ENCODE measurements at regions not wholly inside any gene's neighbourhood (a gene's known extent, or its start where the extent isn't known, plus 50 kb on each side); places are given as distances from the start of the nearest gene placed in this dataset.

GRCh38 chr7:110336423-110336822 is 754.5 kb upstream of the LRRN3 start:
- DNase-seq, result no peak

GRCh38 chr7:110337646-110338045 is 753.3 kb upstream of the LRRN3 start:
- no peak for DNase-seq

- no peak for DNase-seq
These were observed 743.8 kb upstream of the LRRN3 start for GRCh38 chr7:110347081-110347480.

DNA sequence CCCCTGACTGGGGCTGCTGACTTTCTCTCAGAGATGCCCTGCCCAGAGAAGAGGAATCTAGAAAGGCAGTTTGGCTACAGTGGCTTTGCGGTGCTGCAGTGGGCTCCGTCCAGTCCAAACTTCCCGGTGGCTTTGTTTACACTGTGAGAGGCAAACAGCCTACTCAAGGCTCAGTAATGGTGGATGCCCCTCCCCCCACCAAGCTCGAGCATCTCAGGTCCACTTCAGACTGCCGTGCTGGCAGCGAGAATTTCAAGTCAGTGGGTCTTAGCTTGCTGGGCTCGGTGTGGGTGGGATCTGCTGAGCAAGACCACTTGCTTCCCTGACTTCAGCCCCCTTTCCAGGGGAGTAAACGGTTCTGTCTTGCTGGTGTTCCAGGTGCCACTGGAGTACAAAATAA is 734.5 kb upstream of the LRRN3 start:
- DNase-seq, result no peak

- no peak for DNase-seq
These were observed 732.9 kb upstream of the LRRN3 start for GRCh38 chr7:110358028-110358427.

GRCh38 chr7:110371709-110372108 is 719.2 kb upstream of the LRRN3 start:
- no peak for DNase-seq

- no peak for DNase-seq
These were observed 718.2 kb upstream of the LRRN3 start for GRCh38 chr7:110372685-110373084.

DNA sequence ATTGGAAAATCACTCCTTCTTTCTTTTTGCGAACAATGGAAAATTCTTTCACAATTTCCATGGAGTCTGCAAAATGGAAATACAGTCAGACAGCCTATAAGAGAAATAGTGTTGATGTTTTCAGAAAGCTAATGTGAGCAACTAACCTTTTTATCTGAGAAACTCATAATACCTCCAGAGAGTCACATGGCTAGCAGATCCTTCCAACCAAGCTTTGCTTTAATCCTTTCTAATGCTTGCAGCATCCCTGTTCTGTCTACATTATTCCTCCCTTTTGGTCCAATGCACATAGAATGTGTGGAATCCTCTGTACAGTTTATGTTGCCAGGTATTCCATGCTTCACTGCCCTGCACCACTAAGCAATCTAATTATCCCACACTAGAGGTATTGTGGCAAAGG is 717.5 kb upstream of the LRRN3 start:
- DNase-seq, result no peak

DNA sequence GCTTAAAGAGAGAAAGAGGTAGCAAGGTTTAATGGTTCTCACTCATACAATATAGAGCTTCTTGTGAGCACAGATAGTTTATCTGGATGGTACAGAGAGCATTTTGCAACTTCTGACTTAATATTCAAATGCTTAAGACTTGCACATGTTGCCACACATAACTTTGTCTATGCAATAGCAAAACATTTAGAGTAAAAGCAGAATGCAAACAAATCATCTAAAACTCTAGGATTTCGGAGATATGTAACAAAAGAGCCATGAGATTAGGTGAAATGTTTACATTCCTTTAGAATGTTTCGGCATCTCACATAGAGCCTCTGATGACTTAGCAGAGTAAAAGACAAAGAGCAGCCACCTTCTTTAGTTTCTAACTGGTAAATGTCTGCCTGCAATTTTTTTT is 717.1 kb upstream of the LRRN3 start:
- DNase-seq, result no peak

DNA sequence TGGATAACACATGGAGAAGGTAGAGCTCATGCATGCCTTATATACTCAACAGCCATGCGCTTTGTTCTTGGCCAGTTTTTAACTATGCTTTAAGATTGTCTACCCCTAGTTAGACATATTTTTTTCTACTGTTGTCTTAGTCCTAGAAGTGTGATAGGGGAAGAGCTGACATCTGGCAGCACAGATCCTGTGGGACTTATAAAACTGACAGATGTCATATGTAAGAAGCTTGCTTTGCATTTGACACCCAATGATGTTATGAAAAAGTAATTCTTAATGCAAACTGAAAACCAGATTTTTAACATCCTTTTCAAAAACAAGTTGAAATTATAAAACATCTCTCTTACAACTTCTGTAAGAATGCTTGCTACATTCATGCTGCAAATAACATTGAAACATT is 715.9 kb upstream of the LRRN3 start:
- no peak for DNase-seq

DNA sequence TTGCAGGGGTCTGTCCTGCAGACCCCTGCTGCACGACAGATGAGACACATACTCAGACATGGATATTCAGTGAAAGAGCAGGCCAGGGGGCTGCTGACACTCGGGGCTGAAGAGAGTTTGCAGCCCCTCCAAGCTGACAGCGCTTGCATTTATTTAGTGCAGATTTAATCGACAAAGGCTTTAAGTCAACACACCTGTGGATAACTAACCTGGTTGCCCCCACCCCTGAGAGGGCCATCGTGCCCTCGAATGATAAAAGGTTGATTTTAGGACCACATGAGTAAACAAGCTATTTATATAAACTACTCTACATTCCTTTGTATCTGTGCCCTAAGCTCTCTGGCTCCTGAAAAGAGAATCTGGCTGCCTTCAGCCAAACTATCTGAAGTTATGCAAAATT is 708.2 kb upstream of the LRRN3 start:
- no peak for DNase-seq

GRCh38 chr7:110386006-110386405 is 704.9 kb upstream of the LRRN3 start:
- no peak for DNase-seq

GRCh38 chr7:110386913-110387312 is 704.0 kb upstream of the LRRN3 start:
- DNase-seq, result no peak

DNA sequence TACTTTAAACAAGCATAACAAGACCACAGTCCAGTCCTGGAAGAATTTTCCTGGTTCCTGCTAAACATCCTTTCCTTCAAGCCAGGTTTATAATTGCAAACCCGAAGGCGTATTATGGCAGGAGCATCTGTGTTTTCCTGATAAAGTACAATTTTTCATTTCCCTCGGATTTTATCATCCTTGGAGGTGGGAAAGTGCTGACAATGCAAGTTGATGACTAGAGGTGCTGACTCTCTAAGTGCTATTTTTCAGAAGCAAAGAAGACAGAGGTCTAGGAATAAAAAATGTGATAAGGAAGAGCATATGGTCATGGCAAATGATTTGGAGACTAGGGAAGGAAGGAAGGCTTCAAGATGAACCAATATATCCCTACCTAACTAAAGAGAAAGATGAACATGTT is 703.2 kb upstream of the LRRN3 start:
- no peak for DNase-seq

DNA sequence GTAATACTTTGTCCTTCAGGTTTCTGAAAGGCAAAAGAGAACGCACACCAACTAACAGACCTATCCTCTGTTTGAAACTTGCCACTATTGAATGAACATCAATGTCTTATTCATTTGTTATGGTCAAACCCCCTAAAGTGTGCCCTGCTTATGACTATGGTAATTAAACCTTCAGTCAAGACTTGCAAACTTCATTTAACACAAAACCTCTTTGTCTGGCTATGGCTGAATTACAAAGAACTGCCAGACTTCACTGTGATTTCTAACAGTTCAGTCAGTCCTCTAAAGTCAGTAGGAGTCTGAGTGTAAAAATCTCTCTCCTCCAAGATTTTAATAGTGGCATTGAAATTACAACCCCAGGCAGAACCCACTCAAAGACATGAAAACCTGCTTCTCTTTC is 702.5 kb upstream of the LRRN3 start:
- no peak for DNase-seq

DNA sequence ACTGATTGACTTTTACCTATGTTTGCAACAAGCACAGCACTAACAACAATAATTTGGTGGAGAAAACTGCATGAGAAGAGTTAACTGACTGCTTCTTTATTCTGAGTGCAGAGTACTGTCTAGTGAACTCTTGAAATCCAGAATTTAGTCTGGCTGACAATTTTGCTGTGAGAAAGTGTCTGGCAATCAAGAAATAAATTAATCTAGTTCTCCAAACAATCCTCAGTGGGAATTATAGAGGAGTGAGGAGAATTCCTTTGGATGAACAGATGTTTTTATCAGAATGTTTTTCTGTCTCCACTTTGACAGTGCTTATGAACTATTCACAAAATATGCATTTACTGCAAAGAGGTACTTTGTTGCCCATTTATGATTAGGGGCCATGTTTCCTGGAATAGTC is 694.9 kb upstream of the LRRN3 start:
- no peak for DNase-seq

DNA sequence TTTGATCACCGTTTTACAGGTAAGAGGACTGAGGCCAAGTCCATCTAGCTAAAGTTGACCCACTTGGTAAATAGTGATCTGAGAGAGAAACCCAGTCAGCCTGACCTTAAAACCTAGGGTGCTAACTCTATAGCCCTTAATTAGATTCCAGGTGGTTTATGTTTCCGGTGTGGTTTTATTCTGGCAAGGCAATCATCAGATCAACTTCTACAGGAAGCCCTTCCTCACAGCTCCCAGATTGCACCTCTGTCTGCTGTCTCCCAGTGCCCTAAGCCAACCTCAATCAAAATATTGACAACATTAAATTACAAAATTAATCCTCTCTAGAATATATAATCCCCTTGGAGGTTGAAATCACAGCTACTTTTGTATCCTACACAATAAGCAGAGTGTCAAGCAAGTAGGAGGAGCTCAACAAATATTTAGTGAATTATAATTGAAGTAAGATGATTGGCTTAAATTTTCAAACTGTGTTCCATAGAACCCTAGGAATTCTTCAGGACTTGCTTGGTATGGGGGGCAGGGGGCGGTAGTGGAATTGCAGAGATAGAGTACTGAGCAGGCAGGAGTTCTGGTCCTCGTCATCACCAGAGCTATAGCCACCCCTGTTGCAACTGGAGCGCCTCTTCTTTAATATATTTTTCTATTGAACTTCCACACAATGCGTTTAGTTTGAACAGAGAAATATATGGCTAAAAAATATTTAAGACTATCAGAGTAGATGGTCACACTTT is 692.8 kb upstream of the LRRN3 start:
- no peak for DNase-seq

- no peak for DNase-seq
These were observed 691.5 kb upstream of the LRRN3 start for GRCh38 chr7:110399421-110399820.

GRCh38 chr7:110400411-110400810 is 690.5 kb upstream of the LRRN3 start:
- DNase-seq, result no peak

- no peak for DNase-seq
These were observed 683.7 kb upstream of the LRRN3 start for GRCh38 chr7:110407242-110407641.

DNA sequence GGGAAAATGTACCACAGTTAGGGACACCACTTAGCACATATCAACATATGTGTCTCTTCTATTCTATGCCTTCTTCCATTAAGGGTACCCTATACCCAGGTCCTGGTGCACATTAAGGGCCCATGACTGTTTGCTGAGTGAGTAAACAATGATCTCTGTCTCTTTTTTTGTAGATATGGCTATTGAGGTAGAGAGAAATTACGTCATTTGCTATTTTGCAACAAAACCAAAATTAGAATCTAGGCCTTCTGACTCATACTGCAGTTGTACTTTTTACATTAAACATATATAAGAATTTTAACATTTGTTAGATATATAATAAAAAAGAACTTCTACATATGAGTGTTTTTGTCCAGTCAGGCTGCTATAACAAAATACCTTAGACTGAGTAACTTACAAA is 683.2 kb upstream of the LRRN3 start:
- no peak for DNase-seq

GRCh38 chr7:110412614-110413013 is 678.3 kb upstream of the LRRN3 start:
- no peak for DNase-seq

DNA sequence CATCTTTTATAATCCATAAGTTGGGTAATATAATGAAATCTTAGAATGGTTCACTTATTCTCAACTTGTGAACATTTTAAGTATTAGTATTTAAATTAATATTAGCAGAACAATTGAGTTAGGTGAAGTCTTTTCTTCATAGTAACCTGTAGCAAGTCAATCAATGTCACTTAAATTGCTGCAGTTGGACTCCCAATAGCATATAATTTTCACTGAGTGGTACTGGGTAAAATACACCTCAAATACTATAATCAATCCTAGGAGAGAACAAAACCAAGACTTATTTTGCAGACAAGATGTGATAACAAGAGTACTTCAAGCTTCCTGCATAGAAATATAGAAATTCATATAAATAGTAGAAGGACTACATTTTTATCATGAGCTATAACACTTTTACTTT is 677.9 kb upstream of the LRRN3 start:
- DNase-seq, result no peak

DNA sequence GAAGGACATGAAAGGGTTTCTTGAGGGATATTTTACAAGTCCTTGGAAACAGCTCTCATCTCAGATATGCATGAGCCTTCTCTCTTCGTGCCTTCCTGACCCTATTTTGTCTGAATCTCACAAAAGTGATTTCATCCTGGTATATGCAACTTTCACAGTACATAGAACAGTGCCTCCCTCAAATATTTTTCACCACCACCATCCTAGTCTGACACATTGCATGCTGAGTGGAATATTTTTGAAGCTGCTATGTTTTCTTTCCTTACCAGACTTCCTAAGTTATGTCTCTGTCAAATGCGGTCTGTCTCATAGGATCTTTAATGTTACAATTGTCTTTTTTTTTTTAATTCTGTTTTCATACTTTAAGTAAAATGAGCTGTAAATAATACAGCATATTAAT is 673.3 kb upstream of the LRRN3 start:
- no peak for DNase-seq

DNA sequence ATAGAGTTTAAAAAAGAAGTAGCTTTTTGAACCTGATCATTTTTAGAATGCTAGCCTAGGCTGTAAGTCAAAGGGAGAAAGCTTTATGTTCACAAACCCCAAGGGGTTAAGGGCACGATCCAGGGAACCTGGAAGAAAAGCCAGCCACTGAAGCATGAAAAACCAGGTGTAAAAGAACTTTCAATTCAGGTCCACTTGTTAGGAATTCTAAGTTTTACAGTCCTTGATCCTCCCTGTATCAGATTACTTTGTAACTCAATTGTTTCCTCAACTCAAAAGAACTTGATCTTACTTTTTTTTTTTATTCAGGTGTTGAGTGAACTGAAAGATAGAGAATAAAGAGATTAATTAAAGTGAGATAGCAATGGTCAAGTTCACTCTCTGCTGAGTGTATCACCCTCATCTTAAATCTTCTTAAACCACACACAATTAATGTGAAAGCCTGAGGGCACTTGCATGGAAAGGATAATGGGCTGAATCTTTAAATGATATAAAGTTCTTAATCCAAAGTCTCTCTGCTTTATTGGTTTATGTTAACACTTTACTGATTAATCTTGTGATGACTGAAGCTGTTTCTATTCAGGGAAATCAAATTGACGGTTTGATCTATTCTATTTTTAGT is 672.2 kb upstream of the LRRN3 start:
- DNase-seq, result peak; percentile 11

Data from NCI-H2107 (cell line).